COLO829 (cell line): ENCODE measurements at regions not wholly inside any gene's neighbourhood (a gene's known extent, or its start where the extent isn't known, plus 50 kb on each side); places are given as distances from the start of the nearest gene placed in this dataset.
"Not testable (repeated sequence)": the region's sequence is repeated elsewhere in the genome, so short reads cannot be mapped to it uniquely, and the experiment has no call there.

ENCODE experiments used
- DNase-seq: peaks from one replicate; pipeline ENCODE4 v3.0.0; 2012; ENCODE audit warnings: low spot score

DNA sequence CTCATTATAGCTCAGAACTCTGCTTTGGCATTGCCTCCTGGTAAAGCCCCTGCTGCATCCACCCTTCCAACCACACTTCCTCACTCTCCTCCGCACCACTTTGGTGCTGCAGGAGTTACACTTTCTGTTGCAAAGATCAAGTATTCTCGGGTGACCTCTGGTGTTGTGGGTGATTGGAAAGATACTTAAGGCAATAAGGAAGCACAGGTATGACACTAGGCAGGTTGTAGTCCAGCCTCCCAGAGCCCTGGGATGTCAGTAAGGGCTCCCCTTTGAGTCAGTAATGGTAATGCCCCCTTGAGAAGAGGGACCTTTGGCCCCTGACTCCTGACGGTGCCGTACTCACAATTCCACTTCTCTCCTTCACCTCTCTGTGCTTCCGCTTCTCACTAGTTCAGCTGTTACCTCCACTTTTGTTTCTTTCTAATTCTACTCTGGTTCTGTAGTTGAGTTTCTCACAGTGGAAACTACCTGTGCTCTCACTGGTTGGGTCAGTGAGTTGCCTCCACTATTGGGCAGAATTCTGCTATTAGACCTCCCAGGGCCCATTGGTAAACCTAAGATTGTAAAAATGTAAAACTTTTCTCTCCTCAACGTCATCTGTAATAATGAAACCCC is 350.0 kb downstream of the GOLGA6L6 start:
- not testable (repeated sequence) for DNase-seq

DNA sequence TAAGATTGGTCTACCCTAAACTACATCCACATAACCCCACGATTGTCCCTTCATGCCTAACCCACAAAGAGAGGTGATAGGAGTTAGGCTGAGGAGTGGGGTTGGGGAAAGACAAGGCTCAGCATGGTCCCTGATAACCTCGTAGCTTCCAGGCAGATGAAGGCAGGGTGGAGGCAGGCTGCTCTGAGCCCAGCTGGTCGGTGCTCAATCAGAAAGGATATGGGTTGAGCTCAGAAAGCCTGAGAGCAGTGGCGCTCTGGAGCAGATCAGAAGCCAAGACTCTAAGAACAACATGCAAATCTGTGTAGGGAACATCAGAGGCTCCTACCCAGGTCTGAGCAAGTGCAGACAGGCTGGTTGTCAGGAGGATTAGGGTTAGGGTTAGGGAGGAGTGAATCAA is 353.0 kb downstream of the GOLGA6L6 start:
- not testable (repeated sequence) for DNase-seq

DNA sequence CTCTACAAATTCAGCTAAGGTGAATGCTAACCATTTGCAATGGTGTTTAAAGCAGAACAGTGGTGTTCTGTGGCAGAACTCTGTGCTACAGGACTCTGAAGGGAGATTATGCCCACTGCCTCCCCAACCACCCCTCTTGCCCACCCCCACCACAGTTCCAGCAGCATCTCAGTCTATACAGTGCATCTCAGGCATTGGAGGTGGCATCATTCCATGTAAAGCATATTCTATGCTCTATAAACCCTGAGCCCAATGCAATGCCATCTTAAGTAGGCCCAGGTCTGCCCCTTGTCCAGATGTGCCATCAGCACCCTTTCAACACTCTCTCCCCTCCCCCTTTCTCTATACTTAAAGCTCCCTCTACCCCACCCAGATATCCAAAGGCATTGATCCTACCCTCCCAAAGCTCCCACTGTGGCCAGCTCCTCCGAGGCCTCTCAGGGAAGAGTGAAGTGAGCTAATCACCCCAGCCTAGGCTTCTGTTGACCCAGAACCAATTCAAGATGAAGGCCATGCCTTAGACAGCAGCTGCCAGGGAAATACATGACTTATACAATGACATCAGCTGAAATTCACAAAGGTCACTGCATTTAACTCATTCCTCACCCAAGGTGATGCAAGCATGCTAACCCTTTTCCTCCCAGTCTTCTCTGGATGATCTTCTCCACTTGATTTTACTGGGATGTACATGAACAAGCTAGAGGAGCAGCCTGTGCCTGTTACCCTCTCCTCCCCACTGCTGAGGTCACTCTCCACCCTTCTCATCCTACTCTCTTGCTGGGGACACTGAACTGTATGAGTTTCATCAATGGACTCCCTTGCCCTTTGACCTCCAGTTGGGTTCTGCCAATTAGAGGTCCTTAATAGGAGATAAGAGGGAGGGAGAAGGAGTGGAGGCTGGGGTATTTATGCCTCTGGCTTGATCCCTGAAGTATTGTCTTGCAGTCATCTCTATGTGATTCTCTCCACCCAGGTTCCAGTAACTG is 353.9 kb downstream of the GOLGA6L6 start:
- DNase-seq = not testable (repeated sequence)

- DNase-seq = not testable (repeated sequence)
Observed at GRCh38 chr15:20184879-20185278, 356.7 kb downstream of the GOLGA6L6 start.

GRCh38 chr15:20168221-20168620 is 373.4 kb downstream of the GOLGA6L6 start:
- not testable (repeated sequence) for DNase-seq

GRCh38 chr15:20153528-20153927 is 388.1 kb downstream of the GOLGA6L6 start:
- not testable (repeated sequence) for DNase-seq

DNA sequence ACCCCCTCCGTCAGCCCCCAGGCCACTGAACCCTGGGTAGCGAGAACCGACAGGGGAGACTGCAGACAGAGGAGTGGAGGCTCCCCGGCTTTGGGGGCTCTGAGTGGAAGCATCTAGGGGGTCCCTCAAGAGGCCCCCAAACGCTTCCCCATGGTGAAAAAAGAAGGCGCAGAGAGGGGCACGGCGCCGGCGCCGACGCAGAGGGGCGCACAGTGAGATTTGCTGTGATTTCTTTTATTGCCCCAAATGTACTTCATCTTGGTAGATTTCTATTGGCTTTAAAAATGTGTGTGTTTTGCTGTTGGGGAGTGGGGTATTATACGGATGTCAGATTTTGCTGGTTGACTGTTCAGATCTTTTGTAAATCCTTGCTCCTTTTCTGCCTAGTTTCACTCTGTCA is 392.9 kb downstream of the GOLGA6L6 start:
- not testable (repeated sequence) for DNase-seq

GRCh38 chr15:20148008-20148407 is 393.6 kb downstream of the GOLGA6L6 start:
- not testable (repeated sequence) for DNase-seq

- DNase-seq = not testable (repeated sequence)
Observed at GRCh38 chr15:20144333-20145036, 397.1 kb downstream of the GOLGA6L6 start.

DNA sequence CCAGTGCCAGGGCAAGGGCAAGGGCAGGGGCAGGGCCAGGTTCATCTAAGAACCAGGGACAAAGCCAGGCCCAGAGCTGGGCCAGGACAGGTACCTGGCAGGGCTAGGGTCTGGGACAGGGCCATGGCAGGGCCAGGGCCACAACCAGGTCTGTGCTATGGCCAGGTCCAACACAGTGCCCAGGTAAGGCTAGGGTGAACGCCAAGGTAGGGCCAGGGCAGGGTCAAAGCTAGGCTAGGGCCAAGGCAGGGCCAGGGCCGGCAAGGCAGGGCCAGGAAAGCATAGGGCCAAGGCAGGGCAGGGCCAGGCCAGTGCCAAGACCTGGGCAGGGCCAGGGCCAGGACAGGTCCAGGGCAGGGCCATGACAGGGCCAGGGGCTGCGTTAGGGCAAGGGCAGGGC is 398.7 kb downstream of the GOLGA6L6 start:
- DNase-seq = not testable (repeated sequence)

GRCh38 chr15:20142410-20142809 is 399.2 kb downstream of the GOLGA6L6 start:
- not testable (repeated sequence) for DNase-seq

GRCh38 chr15:20124668-20125067 is 416.9 kb downstream of the GOLGA6L6 start:
- not testable (repeated sequence) for DNase-seq

- no peak for DNase-seq
Observed at GRCh38 chr15:20106026-20106425, 435.6 kb downstream of the GOLGA6L6 start.

- not testable (repeated sequence) for DNase-seq
Observed at GRCh38 chr15:20105011-20105990, 436.3 kb downstream of the GOLGA6L6 start.

DNA sequence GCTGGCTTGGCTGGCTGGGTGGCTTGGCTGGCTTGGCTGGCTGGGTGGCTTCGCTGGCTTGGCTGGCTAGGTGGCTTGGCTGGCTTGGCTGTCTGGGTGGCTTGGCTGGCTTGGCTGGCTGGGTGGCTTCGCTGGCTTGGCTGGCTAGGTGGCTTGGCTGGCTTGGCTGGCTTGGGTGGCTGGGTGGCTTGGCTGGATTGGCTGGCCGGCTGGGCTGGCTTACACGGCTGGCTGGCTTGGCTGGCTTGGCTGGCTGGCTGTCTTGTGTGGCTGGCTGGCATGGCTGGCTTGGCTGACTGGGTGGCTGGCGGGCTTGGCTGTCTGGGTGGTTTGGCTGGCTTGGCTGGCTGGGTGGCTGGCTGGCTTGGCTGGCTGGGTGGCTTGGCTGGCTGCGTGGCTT is 437.0 kb downstream of the GOLGA6L6 start:
- not testable (repeated sequence) for DNase-seq

GRCh38 chr15:20102862-20103261 is 438.7 kb downstream of the GOLGA6L6 start:
- DNase-seq = not testable (repeated sequence)

DNA sequence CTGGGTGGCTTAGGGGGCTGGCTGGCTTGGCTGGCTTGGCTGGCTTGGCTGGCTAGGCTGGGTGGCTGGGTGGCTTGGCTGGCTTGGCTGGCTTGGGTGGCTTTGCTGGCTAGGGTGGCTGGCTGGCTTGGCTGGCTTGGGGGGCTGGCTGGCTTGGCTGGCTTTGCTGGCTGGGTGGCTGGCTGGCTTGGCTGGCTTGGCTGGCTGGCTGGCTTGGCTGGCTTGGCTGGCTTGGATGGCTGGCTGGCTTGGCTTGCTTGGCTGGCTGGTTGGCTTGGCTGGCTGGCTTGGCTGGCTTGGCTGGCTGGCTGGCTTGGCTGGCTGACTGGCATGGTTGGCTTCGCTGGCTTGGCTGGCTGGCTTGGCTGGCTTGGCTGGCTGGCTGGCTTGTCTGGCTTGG is 439.4 kb downstream of the GOLGA6L6 start:
- DNase-seq = not testable (repeated sequence)

GRCh38 chr15:20101281-20101680 is 440.3 kb downstream of the GOLGA6L6 start:
- DNase-seq = not testable (repeated sequence)

DNA sequence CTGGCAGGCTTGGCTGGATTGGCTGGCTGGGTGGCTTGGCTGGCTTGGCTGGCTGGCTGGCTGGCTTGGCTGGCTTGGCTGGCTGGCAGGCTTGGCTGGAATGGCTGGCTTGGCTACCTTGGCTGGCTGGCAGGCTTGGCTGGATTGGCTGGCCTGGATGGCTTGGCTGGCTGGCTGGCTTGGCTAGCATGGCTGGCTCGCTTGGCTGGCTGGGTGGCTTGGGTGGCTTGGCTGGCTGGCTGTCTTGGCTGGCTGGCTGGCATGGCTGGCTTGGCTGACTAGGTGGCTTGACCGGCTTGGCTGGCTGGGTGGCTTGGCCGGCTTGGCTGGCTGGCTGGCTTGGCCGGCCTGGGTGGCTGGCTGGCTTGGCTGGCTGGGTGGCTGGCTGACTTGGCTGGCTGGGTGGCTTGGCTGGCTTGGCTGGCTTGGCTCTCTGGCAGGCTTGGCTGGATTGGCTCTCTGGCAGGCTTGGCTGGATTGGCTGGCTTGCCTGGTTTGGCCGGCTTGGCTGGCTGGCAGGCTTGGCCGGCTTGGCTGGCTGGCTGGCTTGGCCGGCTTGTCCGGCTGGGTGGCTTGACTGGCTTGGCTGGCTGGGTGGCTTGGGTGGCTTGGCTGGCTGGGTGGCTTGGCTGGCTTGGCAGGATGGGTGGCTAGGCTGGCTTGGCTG is 440.9 kb downstream of the GOLGA6L6 start:
- not testable (repeated sequence) for DNase-seq

GRCh38 chr15:20095699-20096303 is 445.8 kb downstream of the GOLGA6L6 start:
- not testable (repeated sequence) for DNase-seq
